GM19372 (cell line): ENCODE measurements at regions not wholly inside any gene's neighbourhood (a gene's known extent, or its start where the extent isn't known, plus 50 kb on each side); places are given as distances from the start of the nearest gene placed in this dataset.

Experiments used
- ATAC-seq: cut with Tn5 transposase; IDR thresholded peaks from one replicate; pipeline ENCODE4 v1.9.1; 2021; ENCODE audit warnings: mild to moderate bottlenecking, low read depth, moderate library complexity; ENCODE audit not compliant: unreplicated experiment

DNA sequence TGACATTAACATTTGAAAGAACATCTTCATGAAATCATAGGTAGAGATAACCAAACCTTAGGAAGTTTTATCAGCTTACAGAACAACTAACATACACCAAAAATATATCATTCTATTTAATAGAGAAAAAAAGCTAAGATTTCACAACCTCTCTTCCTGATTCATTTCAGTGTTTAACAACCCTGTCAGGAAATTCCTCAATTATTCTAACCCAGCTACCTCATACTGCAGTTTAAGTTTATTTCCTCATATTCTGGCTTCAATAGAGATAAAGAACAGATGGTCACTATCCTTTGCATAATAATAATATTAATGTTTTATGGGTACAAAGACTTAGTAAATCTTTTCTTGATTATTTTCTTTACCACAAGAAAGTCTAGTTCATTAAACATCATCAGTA is 112.9 kb upstream of the HSF2 start:
- ATAC-seq: no peak

DNA sequence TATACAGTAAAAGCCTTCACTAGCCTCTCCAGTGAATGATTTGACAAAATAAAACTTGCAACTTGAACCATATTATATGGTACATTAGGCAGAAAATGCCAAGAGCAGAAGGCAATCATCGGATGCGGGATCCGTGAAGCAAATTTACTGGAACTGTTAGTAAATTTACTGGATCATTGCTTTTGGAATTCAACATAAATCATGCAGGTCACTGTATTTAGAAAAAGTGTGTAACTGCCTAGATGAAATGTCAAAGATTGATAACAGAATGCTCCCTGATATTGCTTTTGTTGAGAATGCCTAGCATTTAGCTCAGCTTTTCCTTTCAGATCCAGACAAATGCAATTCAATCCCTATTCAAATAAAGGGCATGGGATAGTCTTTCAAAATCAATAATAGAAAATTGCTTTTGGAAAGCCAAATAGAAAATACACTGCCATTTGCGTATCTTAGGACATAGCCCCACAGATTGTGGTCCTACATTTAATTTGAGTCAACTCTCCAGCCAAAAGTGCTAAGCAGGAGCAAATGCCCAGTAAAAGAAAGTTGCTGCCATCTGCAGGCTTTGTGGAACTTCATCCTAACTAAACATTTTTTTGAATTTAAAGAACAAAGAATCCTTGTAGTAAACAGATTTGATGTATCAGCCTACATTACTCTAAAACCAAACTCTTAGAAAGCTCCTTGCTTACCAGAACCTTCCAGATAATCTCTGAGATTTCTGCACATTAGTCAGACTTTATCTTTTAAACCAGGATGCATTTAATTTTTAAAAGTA is 109.5 kb upstream of the HSF2 start:
- no peak for ATAC-seq

DNA sequence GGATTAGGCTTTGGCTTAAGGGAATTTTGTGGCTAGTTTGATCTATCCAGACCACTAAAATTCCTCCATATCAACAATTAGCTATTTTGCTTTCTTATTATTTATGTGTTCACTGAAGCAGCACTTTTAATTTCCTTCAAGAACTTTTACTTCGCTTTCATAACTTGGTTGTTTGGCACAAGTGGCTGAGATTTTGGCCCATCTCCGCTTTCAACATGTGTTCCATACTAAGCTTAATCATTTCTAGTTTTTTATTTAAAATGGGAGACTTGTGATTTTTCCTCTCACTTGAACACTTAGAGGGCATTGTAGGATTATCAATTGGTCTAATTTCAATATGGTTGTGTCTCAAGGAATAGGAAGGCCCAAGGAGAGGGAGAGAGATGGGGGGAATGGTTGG is 102.4 kb upstream of the HSF2 start:
- no peak for ATAC-seq

DNA sequence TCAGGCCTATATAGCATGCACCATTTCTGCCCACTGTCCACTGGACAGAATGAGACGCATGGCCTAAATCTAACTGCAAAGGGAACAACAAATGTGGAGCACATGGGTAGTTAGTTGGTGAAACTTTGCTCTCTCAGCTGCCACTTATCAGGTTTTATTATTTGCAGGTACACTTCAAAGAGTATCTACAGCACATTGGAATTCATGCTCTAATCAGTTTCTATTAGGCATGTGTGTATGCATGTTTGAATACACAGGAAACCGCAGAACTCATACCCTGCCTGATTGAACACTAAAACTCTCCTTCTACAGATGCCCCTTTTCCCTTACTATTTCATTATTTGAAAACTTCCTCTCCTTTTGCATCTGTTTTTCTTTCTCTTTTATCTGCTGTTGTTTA is 97.4 kb upstream of the HSF2 start:
- ATAC-seq: no peak

DNA sequence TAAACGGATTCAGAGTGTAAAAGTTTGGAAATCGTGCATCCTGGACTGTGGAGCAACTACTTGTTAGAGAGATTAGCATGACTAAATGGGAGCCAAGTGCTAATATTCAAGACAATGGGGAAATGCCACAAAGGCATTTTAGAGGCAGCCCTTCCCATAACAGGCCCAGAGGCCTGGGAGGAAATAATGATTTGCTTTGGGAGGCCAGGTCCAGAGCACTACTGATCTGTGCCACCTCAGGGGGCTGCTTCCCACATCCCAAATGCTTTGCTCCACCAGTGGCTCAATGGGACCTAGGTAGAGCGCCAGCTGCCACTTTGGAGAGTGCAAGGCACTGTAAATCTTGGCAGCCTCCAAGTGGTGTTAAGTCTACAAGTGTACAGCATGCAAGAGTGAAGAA is 91.9 kb upstream of the HSF2 start:
- no peak for ATAC-seq

DNA sequence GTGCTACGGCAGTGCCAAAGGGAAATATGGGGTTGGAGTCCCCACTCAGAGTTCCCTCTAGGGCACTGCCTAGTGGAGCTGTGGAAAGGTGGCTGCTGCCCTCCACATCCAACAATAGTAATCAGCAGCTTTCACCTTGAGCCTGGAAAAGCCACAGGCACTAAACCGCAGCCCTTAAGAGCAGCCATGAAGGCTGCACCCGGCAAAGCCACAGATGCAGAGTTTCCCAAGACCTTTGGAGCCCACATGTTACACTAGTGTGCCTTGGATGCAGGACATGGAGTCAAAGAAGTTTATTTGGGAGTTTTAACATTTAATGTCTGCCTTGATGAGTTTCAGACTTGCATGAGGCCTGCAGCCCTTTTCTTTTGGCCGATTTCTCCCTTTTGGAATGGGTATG is 91.4 kb upstream of the HSF2 start:
- no peak for ATAC-seq

DNA sequence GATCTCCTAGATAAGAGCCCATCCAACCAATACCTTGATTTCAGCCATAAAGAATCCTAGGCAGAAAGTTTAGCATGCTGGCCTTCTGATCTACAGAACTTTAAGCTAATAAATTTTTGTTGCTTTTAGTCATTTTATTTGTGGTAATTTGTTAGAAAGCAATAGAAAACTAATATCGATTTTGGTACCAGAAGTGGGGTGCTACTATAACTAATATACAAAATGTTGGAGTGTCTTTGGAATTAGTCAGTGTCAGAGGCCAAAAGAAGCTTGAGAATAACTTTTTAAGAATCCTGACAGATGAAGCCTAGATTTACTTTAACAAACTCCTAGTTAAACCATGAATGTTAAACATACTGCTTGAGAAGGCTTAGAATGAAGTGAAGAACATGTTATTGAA is 83.6 kb upstream of the HSF2 start:
- ATAC-seq: no peak

DNA sequence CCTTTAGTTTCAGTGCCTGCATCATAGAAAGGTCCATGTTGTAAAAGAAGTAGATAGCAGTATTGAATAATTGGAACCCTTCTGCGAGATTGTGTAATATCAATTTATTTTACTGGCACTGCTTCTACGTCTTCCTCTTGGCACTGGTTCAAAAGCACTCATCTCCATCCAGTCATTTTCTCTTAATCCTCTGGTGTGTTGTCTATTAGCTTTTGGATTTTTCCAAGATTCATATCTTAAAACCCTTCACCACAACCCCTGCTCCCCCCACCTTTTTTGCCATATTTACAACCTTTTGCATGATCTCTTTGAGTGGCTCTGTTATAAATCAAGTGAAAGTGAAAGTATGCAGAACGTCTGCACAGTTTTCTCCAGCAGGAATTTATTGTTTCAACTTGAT is 76.6 kb upstream of the HSF2 start:
- no peak for ATAC-seq

DNA sequence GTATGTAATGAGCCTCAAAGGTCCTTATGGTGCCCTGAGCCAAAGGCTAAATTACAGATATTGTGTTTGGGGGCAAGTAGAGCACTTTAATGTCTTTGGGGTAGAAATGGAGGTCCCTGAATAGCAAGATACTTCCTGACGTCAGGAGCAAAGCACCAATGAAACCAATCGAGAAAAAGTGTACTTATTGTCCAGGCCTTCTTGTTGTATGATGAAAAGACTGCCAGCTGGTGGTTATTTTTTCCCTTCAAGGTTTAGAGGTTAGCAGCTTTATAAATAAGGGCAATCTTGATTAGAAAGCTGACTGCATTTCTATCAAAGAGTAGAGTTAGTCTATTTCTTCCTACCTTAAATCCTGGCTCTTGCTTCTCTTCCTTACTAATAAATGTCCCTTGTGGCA is 76.1 kb upstream of the HSF2 start:
- no peak for ATAC-seq

DNA sequence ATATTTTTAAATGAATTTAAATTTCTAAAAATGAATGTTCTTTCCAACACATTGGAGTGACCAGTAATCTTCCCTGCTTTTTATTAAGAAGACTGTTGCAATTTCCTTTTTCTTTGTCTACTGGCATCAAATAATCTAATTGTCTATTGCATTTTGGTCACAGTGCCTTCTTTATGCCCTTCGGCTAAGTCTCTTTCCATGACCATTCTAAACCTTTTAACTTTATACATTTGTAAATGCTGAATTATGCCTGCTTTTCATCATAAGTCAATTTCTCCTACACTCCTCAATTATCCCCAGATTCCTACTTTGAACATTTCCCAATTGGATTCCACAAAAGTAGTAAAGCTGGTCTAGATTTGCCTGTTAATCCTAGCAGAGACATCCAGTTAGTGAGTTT is 69.1 kb upstream of the HSF2 start:
- ATAC-seq: no peak

DNA sequence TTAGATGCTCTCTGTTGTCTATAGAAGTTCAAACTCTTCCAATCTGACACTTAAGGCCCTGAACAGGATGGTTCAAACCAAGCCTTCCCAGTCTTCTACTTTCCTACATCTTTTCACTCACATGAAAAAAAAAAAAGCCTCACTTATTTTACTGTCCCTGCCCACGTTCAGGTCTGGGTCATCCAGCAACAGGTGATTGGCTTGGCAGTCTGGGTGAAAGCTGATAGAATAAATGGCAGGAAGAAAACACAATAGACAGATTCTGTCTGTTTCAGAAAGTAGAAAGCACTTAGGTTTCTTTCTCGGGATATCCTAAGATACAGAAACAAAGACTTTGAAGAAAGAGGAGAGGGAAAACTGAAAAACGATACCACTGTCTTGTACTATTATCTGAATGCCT is 61.8 kb upstream of the HSF2 start:
- ATAC-seq: no peak

DNA sequence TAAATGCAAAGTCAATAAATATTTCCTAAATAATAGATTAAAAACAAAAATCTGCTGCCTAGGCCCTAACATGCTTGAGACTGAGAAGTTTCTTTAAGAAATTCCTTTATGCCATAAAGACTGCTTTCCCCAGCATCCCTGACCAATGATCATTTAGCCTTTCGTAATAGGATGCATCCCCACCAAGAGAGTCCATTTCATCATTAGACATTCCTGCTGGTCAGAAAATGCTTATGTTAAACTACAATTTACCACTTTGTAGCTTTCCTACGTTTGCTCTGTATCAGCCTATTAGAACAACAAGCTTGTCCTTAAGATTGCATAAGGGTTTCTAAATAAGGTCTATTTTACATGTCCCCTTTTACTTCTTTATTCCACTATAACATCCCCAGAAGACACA is 59.8 kb upstream of the HSF2 start:
- ATAC-seq: no peak

DNA sequence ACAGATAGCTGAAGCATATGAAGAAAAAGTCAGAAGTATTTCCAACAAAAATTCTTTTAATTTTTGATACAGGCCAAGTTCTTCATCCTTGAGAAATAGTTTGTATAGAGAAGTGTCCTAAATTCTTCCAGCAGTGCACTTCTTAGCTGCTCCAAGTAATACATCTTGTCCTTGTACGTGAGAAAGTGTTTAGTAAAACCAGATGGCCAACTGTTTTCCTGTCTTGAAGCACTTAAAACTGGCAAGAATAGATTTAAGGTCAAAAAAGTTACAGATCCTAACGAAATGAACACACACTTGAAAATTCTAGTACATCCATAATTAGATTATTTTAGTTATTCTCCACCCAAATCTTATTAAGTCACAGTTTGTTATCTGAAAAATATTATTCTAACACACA is 52.2 kb upstream of the HSF2 start:
- ATAC-seq: no peak

DNA sequence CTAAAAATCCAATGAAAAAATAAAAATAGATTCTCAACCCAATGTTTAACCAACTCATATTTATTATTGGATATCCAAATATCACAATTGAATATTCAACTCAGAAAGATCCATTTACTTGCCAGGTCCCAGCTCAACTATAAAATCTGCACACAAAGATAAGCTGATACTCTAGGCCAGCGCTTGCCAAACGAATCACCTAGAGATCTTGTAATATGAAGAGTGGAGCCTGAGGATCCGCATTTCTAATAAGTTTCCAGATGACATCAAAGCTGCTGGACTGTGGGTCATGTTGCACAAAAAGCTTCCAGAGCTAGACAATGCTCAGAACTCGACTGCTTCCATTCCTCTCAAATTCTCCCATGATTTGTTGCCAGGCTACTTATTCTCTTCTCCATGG is 51.7 kb upstream of the HSF2 start:
- no peak for ATAC-seq
